ENCODE measurements at regions not wholly inside any gene's neighbourhood (a gene's known extent, or its start where the extent isn't known, plus 50 kb on each side); places are given as distances from the start of the nearest gene placed in this dataset.
"Not testable (repeated sequence)": the region's sequence is repeated elsewhere in the genome, so short reads cannot be mapped to it uniquely, and the experiment has no call there.

DNA sequence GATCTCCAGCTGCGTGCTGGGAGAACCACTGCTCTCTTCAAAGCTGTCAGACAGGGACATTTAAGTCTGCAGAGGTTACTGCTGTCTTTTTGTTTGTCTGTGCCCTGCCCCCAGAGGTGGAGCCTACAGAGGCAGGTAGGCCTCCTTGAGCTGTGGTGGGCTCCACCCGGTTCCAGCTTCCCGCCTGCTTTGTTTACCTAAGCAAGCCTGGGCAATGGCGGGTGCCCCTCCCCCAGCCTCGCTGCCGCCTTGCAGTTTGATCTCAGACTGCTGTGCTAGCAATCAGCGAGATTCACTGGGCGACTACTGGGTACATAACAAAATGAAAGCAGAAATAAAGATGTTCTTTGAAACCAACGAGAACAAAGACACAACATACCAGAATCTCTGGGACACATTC is 194.3 kb downstream of the OSR1 start:
- TF ChIP-seq TBX2 (CRISPR knock-in tag; IDR thresholded peaks at IDR 0.05; ENCODE audit: borderline replicate concordance); NCOA5 (CRISPR knock-in tag; IDR thresholded peaks at IDR 0.05); MAFG (CRISPR knock-in tag; IDR thresholded peaks at IDR 0.05); ATF7 (IDR thresholded peaks at IDR 0.05); ATF7 (CRISPR knock-in tag; IDR thresholded peaks at IDR 0.05); POLR2AphosphoS5 (IDR thresholded peaks at IDR 0.05; ENCODE audit: low read depth, low read length); POLR2A (IDR thresholded peaks at IDR 0.05; ENCODE audit: insufficient read depth in 1 of 2, low read depth in 2 of 2, low read length in 2 of 2); ZNF660 (CRISPR knock-in tag; IDR thresholded peaks at IDR 0.05; ENCODE audit: borderline replicate concordance, low read depth); TEAD2 (CRISPR knock-in tag; IDR thresholded peaks at IDR 0.05): not testable (repeated sequence)
- peak; percentile 35 for TF ChIP-seq YY1 (IDR thresholded peaks at IDR 0.05; ENCODE audit: insufficient read depth, insufficient replicate concordance, low read depth, low read length)
- TF ChIP-seq, protein P1, sequence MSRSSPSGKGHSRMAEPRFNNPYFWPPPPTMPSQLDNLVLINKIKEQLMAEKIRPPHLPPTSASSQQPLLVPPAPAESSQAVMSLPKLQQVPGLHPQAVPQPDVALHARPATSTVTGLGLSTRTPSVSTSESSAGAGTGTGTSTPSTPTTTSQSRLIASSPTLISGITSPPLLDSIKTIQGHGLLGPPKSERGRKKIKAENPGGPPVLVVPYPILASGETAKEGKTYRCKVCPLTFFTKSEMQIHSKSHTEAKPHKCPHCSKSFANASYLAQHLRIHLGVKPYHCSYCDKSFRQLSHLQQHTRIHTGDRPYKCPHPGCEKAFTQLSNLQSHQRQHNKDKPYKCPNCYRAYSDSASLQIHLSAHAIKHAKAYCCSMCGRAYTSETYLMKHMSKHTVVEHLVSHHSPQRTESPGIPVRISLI (CRISPR knock-in tag; IDR thresholded peaks at IDR 0.05; ENCODE audit: borderline replicate concordance) = not testable (repeated sequence)
- TF ChIP-seq, protein P2, sequence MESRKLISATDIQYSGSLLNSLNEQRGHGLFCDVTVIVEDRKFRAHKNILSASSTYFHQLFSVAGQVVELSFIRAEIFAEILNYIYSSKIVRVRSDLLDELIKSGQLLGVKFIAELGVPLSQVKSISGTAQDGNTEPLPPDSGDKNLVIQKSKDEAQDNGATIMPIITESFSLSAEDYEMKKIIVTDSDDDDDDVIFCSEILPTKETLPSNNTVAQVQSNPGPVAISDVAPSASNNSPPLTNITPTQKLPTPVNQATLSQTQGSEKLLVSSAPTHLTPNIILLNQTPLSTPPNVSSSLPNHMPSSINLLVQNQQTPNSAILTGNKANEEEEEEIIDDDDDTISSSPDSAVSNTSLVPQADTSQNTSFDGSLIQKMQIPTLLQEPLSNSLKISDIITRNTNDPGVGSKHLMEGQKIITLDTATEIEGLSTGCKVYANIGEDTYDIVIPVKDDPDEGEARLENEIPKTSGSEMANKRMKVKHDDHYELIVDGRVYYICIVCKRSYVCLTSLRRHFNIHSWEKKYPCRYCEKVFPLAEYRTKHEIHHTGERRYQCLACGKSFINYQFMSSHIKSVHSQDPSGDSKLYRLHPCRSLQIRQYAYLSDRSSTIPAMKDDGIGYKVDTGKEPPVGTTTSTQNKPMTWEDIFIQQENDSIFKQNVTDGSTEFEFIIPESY (CRISPR knock-in tag; IDR thresholded peaks at IDR 0.05) = not testable (repeated sequence)
